Neural progenitor cell (in vitro differentiated cells): ENCODE measurements at regions not wholly inside any gene's neighbourhood (a gene's known extent, or its start where the extent isn't known, plus 50 kb on each side); places are given as distances from the start of the nearest gene placed in this dataset.
A peak's percentile ranks its signal among the peaks of the same experiment; 100 is the strongest.

Experiments
- DNase-seq: peaks from one replicate; pipeline ENCODE4 v3.0.0-alpha.2; 2016; ENCODE audit warnings: low spot score
- H2AFZ ChIP-seq: fragments of 200-600 bp; sonication (generic); replicated peaks from 2 replicates; pipeline ENCODE4 v1.6.1; 2016; ENCODE audit warnings: antibody characterized with exemption
- H3F3A ChIP-seq: fragments of 200-600 bp; sonication (generic); 2 replicates; pipeline ENCODE4 v1.6.1; 2016; ENCODE audit warnings: antibody characterized with exemption, low read depth
- H3K27ac ChIP-seq: fragments of 200-600 bp; sonication (generic); 2 replicates; pipeline ENCODE4 v1.5.1; 2016; ENCODE audit warnings: mild to moderate bottlenecking
- H3K27me3 ChIP-seq: fragments of 200-600 bp; sonication (generic); 2 replicates; pipeline ENCODE4 v1.6.1; 2016; ENCODE audit warnings: mild to moderate bottlenecking, moderate library complexity
- H3K36me3 ChIP-seq: fragments of 200-600 bp; sonication (generic); 2 replicates; pipeline ENCODE4 v1.5.1; 2016
- H3K4me1 ChIP-seq: fragments of 200-600 bp; sonication (generic); 2 replicates; pipeline ENCODE4 v1.6.1; 2016; ENCODE audit warnings: mixed run types
- H3K4me2 ChIP-seq: fragments of 200-600 bp; sonication (generic); 2 replicates; pipeline ENCODE4 v1.6.1; 2016
- H3K4me3 ChIP-seq: fragments of 200-600 bp; sonication (generic); 2 replicates; pipeline ENCODE4 v1.5.1; 2016
- H3K79me2 ChIP-seq: fragments of 200-600 bp; sonication (generic); 2 replicates; pipeline ENCODE4 v1.6.1; 2016; ENCODE audit warnings: low read depth
- H3K9ac ChIP-seq: fragments of 200-600 bp; sonication (generic); 2 replicates; pipeline ENCODE4 v1.6.1; 2016
- H3K9me3 ChIP-seq: fragments of 200-600 bp; sonication (generic); 2 replicates; pipeline ENCODE4 v1.5.1; 2016; ENCODE audit warnings: low read depth
- H4K20me1 ChIP-seq: fragments of 200-600 bp; sonication (generic); 2 replicates; pipeline ENCODE4 v1.6.1; 2016; ENCODE audit warnings: low read depth
- H3K27ac Mint-ChIP-seq: 3 replicates; pipeline ENCODE4 v1.8.0; 2021; ENCODE audit warnings: mixed read lengths
- H3K27me3 Mint-ChIP-seq: 2 replicates; pipeline ENCODE4 v1.8.0; 2022; ENCODE audit warnings: low read depth, mild to moderate bottlenecking, inconsistent platforms, moderate library complexity, mixed read lengths; ENCODE audit not compliant: insufficient read depth
- H3K36me3 Mint-ChIP-seq: 3 replicates; pipeline ENCODE4 v1.8.0; 2021; ENCODE audit warnings: mixed read lengths
- H3K4me1 Mint-ChIP-seq: 3 replicates; pipeline ENCODE4 v1.8.0; 2021; ENCODE audit warnings: mixed read lengths
- H3K4me3 Mint-ChIP-seq: 3 replicates; pipeline ENCODE4 v1.8.0; 2021; ENCODE audit warnings: mild to moderate bottlenecking, moderate library complexity, mixed read lengths
- H3K9me3 Mint-ChIP-seq: 3 replicates; pipeline ENCODE4 v1.8.0; 2020; ENCODE audit warnings: mixed read lengths
- EZH2 ChIP-seq: fragments of 200-600 bp; sonication (generic); IDR thresholded peaks from 2 replicates; pipeline ENCODE4 v1.6.1; 2017; ENCODE audit warnings: antibody characterized with exemption, mild to moderate bottlenecking, moderate library complexity
- EZH2phosphoT487 ChIP-seq: fragments of 200-600 bp; sonication (generic); IDR thresholded peaks from 2 replicates; pipeline ENCODE4 v1.6.1; 2017; ENCODE audit warnings: antibody characterized with exemption
- TF ChIP-seq, protein P1 (sequence below): fragments of 200-600 bp; sonication (generic); IDR thresholded peaks from 2 replicates; pipeline ENCODE4 v1.5.1; 2017; ENCODE audit warnings: antibody characterized with exemption, mild to moderate bottlenecking

- H3K27ac Mint-ChIP-seq: no peak overlapping the region
- Histone ChIP-seq H3K27me3 (no peaks in the 10 kb centered on the region), H3K79me2 (no peaks in the 10 kb centered on the region), H2AFZ (no peak overlapping the region), H3K27ac (no peak overlapping the region), H4K20me1 (no peaks in the 10 kb centered on the region), H3K4me1 (peaks cover 4% of the 10 kb centered on the region), H3F3A (peaks cover 4% of the 10 kb centered on the region), H3K4me2 (no peak overlapping the region), H3K9ac (no peak overlapping the region), H3K4me3 (no peak overlapping the region), H3K9me3 (no peaks in the 10 kb centered on the region), H3K36me3 (no peaks in the 10 kb centered on the region)
- DNase-seq: no peak
- TF ChIP-seq, protein P1, sequence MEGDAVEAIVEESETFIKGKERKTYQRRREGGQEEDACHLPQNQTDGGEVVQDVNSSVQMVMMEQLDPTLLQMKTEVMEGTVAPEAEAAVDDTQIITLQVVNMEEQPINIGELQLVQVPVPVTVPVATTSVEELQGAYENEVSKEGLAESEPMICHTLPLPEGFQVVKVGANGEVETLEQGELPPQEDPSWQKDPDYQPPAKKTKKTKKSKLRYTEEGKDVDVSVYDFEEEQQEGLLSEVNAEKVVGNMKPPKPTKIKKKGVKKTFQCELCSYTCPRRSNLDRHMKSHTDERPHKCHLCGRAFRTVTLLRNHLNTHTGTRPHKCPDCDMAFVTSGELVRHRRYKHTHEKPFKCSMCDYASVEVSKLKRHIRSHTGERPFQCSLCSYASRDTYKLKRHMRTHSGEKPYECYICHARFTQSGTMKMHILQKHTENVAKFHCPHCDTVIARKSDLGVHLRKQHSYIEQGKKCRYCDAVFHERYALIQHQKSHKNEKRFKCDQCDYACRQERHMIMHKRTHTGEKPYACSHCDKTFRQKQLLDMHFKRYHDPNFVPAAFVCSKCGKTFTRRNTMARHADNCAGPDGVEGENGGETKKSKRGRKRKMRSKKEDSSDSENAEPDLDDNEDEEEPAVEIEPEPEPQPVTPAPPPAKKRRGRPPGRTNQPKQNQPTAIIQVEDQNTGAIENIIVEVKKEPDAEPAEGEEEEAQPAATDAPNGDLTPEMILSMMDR: peak; percentile 15
- no peak for TF ChIP-seq EZH2
- TF ChIP-seq EZH2phosphoT487: no peak
- no peaks in the 10 kb centered on the region for H3K36me3 Mint-ChIP-seq
- H3K4me3 Mint-ChIP-seq: no peak overlapping the region
- peaks cover 9% of the 10 kb centered on the region for H3K4me1 Mint-ChIP-seq
- no peaks in the 10 kb centered on the region for H3K9me3 Mint-ChIP-seq
- peaks cover 6% of the 10 kb centered on the region for H3K27me3 Mint-ChIP-seq
Measured at GRCh38 chr1:184210862-184211261, 159.3 kb downstream of the TSEN15 start.

GRCh38 chr1:184212649-184213314, 161.3 kb downstream of the TSEN15 start:
- H3K4me1 ChIP-seq: peaks cover 7% of the 10 kb centered on the region
- no peak overlapping the region for H3K27ac ChIP-seq
- H3F3A ChIP-seq: peaks cover 8% of the 10 kb centered on the region
- H3K4me3 ChIP-seq: no peak overlapping the region
- no peaks in the 10 kb centered on the region for H3K79me2 ChIP-seq
- no peaks in the 10 kb centered on the region for H4K20me1 ChIP-seq
- H3K36me3 ChIP-seq: no peaks in the 10 kb centered on the region
- Mint-ChIP-seq H3K27ac (no peak overlapping the region), H3K36me3 (no peaks in the 10 kb centered on the region), H3K4me1 (peaks cover 9% of the 10 kb centered on the region), H3K27me3 (peaks cover 6% of the 10 kb centered on the region), H3K4me3 (no peak overlapping the region), H3K9me3 (no peaks in the 10 kb centered on the region)
- H2AFZ ChIP-seq: no peak overlapping the region
- H3K4me2 ChIP-seq: no peak overlapping the region
- H3K9me3 ChIP-seq: no peaks in the 10 kb centered on the region
- DNase-seq: no peak
- TF ChIP-seq EZH2 (no peak), EZH2phosphoT487 (no peak)
- TF ChIP-seq, protein P1: no peak
- no peaks in the 10 kb centered on the region for H3K27me3 ChIP-seq
- H3K9ac ChIP-seq: no peak overlapping the region

DNA sequence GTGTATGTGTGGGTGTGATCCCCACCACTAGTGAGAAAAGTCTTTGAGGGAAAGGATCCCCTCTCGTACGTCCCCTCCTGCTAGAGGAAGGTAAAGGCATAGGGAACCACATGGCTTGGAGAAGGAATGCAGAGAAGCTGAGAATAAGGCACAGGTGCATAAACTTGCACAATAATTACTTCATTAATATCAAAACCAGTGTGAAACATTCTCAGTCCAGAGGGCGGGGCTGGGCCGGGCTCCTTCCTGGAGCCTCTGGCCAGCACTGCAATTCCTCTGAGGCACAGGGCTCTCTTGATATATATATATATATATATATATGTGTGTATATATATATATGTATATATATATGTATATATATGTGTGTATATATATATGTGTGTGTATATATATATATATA, 162.6 kb downstream of the TSEN15 start:
- Mint-ChIP-seq H3K36me3 (no peaks in the 10 kb centered on the region), H3K27ac (no peak overlapping the region), H3K27me3 (peaks cover 6% of the 10 kb centered on the region), H3K9me3 (no peaks in the 10 kb centered on the region), H3K4me3 (no peak overlapping the region), H3K4me1 (peaks cover 18% of the 10 kb centered on the region)
- Histone ChIP-seq H3K79me2 (no peaks in the 10 kb centered on the region), H3K4me3 (no peak overlapping the region), H3K9ac (no peak overlapping the region), H3K27me3 (no peaks in the 10 kb centered on the region), H2AFZ (no peak overlapping the region), H3K4me2 (no peak overlapping the region), H3K4me1 (peaks cover 16% of the 10 kb centered on the region), H3K27ac (no peak overlapping the region), H3F3A (peaks cover 16% of the 10 kb centered on the region), H3K9me3 (no peaks in the 10 kb centered on the region), H4K20me1 (no peaks in the 10 kb centered on the region), H3K36me3 (no peaks in the 10 kb centered on the region)
- no peak for DNase-seq
- TF ChIP-seq, protein P1: no peak
- TF ChIP-seq EZH2: no peak
- no peak for TF ChIP-seq EZH2phosphoT487
